ENCODE measurements at regions not wholly inside any gene's neighbourhood (a gene's known extent, or its start where the extent isn't known, plus 50 kb on each side); places are given as distances from the start of the nearest gene placed in this dataset.
A peak's percentile ranks its signal among the peaks of the same experiment; 100 is the strongest.

DNA sequence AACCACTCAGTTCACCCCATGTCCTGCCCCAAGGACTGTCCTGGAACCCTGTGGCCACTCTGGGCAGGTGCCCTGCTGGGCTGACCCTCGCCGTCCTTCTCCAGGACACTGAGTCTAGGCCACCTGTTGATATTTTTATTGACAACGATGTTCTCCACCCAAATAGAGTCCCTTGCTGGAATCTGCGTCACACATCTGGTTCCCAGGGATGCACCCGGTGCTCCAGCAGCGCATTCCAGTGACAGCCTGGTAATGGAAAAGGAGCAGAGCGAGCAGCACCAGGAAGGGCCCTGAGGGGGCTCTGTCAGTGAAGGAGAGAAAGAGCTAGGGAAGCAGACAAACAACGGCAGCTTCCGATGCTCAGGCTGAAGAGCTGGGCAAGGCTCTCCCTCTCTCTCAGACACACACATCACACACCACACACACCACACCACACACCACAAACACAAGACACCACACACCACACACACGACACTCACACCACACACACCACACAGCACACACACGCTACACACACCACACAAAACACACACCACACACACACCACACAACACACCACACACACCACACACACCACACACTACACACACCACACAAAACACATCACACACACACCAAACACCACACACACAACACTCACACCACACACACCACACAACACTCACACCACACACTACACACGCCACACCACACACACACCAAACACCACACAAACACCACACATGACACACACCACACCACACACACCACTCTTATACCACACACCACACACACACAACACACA, 117.9 kb upstream of the THBS2 start:
- H3K36me3 ChIP-seq (ENCODE audit: control insufficient read depth in 1 of 2, insufficient read depth in 2 of 2, low read length in 2 of 2) = no peaks in the 10 kb centered on the region
- no peak overlapping the region for H3K4me3 ChIP-seq (replicated peaks in 1 of 2; ENCODE audit: low read depth in 1 of 2, low read length in 2 of 2)
- POLR2A ChIA-PET = no interaction called here
- H3K9me3 ChIP-seq (ENCODE audit: control insufficient read depth in 1 of 2, insufficient read depth in 1 of 2, low read depth in 1 of 2, low read length in 2 of 2) = peaks cover 3 to 4% of the 10 kb centered on the region in 2 experiments; a peak in 1 of 4 replicates
- CTCF ChIA-PET = no interaction called here
- H3K9ac ChIP-seq (ENCODE audit: low read length) = no peak overlapping the region
- ATAC-seq = peak; percentile 53; the same call in 1 of the 2 replicates
- no peaks in the 10 kb centered on the region for H3K27me3 ChIP-seq (ENCODE audit: insufficient read depth, low read length)
- no TSS peak for BruUV-seq (replicated peaks)
- no peaks in the 10 kb centered on the region for H3K79me2 ChIP-seq (ENCODE audit: insufficient read depth, low read length)
- TF ChIP-seq TCF7L2 (IDR thresholded peaks at IDR 0.05; ENCODE audit: borderline replicate concordance, extremely low read depth, insufficient read depth, insufficient read length) (no peak), POLR2A (IDR thresholded peaks at IDR 0.05; ENCODE audit: borderline replicate concordance, extremely low read depth, insufficient read depth, insufficient read length) (no peak), CEBPB (IDR thresholded peaks at IDR 0.05; ENCODE audit: low read depth) (no peak), ZFX (IDR thresholded peaks at IDR 0.05) (no peak), SIN3A (IDR thresholded peaks at IDR 0.05; ENCODE audit: low read depth) (no peak), JUND (IDR thresholded peaks at IDR 0.05) (no peak), FOSL1 (IDR thresholded peaks at IDR 0.05; ENCODE audit: low read depth) (no peak), SP1 (IDR thresholded peaks at IDR 0.05; ENCODE audit: low read depth) (no peak), EZH2 (IDR thresholded peaks at IDR 0.05) (no peak), ELF1 (IDR thresholded peaks at IDR 0.05; ENCODE audit: borderline replicate concordance, low read depth) (no peak), MAX (IDR thresholded peaks at IDR 0.05) (no peak), ZNF274 (IDR thresholded peaks at IDR 0.05; ENCODE audit: low read depth, low read length) (no peak), EZH2phosphoT487 (IDR thresholded peaks at IDR 0.05; ENCODE audit: borderline replicate concordance) (no peak), YY1 (IDR thresholded peaks at IDR 0.05; ENCODE audit: extremely low read depth, insufficient replicate concordance, low read depth, low read length) (no peak), CBX3 (IDR thresholded peaks at IDR 0.05; ENCODE audit: low read depth) (no peak), EGR1 (IDR thresholded peaks at IDR 0.05; ENCODE audit: low read depth) (no peak)
- TF ChIP-seq, protein P1, sequence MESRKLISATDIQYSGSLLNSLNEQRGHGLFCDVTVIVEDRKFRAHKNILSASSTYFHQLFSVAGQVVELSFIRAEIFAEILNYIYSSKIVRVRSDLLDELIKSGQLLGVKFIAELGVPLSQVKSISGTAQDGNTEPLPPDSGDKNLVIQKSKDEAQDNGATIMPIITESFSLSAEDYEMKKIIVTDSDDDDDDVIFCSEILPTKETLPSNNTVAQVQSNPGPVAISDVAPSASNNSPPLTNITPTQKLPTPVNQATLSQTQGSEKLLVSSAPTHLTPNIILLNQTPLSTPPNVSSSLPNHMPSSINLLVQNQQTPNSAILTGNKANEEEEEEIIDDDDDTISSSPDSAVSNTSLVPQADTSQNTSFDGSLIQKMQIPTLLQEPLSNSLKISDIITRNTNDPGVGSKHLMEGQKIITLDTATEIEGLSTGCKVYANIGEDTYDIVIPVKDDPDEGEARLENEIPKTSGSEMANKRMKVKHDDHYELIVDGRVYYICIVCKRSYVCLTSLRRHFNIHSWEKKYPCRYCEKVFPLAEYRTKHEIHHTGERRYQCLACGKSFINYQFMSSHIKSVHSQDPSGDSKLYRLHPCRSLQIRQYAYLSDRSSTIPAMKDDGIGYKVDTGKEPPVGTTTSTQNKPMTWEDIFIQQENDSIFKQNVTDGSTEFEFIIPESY (IDR thresholded peaks at IDR 0.05; ENCODE audit: extremely low read depth, insufficient replicate concordance, low read length) = no peak
- no peak overlapping the region for H3K4me2 ChIP-seq (ENCODE audit: low read length)
- no peaks in the 10 kb centered on the region for H3K9me2 ChIP-seq (ENCODE audit: insufficient read depth)
- no peak overlapping the region for H2AFZ ChIP-seq (ENCODE audit: low read depth, low read length, poor library complexity, severe bottlenecking)
- no peak overlapping the region for H3K27ac ChIP-seq (ENCODE audit: low read depth, low read length)
- DNase-seq (ENCODE audit: low read depth, low spot score) = peak; percentile 12
- no peaks in the 10 kb centered on the region for H3K4me1 ChIP-seq (ENCODE audit: control insufficient read depth in 1 of 2, insufficient read depth in 2 of 2, low read length in 2 of 2)
- intact Hi-C loops (cut with micrococcal nuclease) = no loop called here
- RAD21 ChIA-PET (ENCODE audit: low non-redundant PET in 1 of 2, low total read pairs in 2 of 2, uncharacterized antibody in 2 of 2, unreplicated experiment in 2 of 2) = no interaction called here
- no peaks in the 10 kb centered on the region for H4K20me1 ChIP-seq (ENCODE audit: insufficient read depth)
